ENCODE measurements at regions not wholly inside any gene's neighbourhood (a gene's known extent, or its start where the extent isn't known, plus 50 kb on each side); places are given as distances from the start of the nearest gene placed in this dataset.

GRCh38 chr16:20214401-20214800, 112.9 kb downstream of the GP2 start:
- TF ChIP-seq CREB5 (CRISPR knock-in tag; IDR thresholded peaks at IDR 0.05; ENCODE audit: low read depth) = no peak
- TF ChIP-seq BACH2 (CRISPR knock-in tag; IDR thresholded peaks at IDR 0.05; ENCODE audit: borderline replicate concordance) = no peak
- TF ChIP-seq TOX (CRISPR knock-in tag; IDR thresholded peaks at IDR 0.05; ENCODE audit: borderline replicate concordance) = no peak
- no peak for TF ChIP-seq PATZ1 (CRISPR knock-in tag; IDR thresholded peaks at IDR 0.05; ENCODE audit: borderline replicate concordance)
- TF ChIP-seq CSRNP3 (CRISPR knock-in tag; IDR thresholded peaks at IDR 0.05) = no peak
- TF ChIP-seq ARNTL (CRISPR knock-in tag; IDR thresholded peaks at IDR 0.05; ENCODE audit: borderline replicate concordance, low read depth) = no peak
